ENCODE measurements at regions not wholly inside any gene's neighbourhood (a gene's known extent, or its start where the extent isn't known, plus 50 kb on each side); places are given as distances from the start of the nearest gene placed in this dataset.

DNA sequence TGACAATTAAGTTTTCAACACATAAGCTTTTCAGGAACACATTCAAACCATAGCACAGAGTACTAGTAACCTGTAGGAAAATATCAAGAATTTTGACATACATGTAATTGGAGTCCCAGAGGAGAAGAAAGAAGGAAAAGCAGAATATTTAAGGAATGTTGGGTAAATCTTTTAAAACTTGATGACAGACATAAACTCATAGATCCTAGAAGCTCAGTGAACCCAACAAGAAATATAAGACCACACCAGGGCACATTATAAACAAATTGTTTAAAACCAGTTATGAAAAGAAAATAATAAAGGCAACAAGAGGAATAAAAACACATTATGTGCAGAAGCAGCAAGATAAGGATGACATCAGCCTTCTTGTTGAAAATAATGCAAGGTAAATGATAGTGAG, 151.5 kb upstream of the ATXN1 start:
- Mint-ChIP-seq H3K4me1 (ENCODE audit: unreplicated experiment) (no peaks in the 10 kb centered on the region), H3K27me3 (ENCODE audit: unreplicated experiment) (no peaks in the 10 kb centered on the region), H3K27ac (ENCODE audit: unreplicated experiment) (no peak overlapping the region), H3K36me3 (ENCODE audit: unreplicated experiment) (peaks cover 6% of the 10 kb centered on the region), H3K4me3 (ENCODE audit: unreplicated experiment) (no peak overlapping the region), H3K9me3 (ENCODE audit: unreplicated experiment) (peaks cover 11% of the 10 kb centered on the region)
- TF ChIP-seq, protein P1, sequence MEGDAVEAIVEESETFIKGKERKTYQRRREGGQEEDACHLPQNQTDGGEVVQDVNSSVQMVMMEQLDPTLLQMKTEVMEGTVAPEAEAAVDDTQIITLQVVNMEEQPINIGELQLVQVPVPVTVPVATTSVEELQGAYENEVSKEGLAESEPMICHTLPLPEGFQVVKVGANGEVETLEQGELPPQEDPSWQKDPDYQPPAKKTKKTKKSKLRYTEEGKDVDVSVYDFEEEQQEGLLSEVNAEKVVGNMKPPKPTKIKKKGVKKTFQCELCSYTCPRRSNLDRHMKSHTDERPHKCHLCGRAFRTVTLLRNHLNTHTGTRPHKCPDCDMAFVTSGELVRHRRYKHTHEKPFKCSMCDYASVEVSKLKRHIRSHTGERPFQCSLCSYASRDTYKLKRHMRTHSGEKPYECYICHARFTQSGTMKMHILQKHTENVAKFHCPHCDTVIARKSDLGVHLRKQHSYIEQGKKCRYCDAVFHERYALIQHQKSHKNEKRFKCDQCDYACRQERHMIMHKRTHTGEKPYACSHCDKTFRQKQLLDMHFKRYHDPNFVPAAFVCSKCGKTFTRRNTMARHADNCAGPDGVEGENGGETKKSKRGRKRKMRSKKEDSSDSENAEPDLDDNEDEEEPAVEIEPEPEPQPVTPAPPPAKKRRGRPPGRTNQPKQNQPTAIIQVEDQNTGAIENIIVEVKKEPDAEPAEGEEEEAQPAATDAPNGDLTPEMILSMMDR (IDR thresholded peaks at IDR 0.05): no peak
- no peak for DNase-seq (ENCODE audit: extremely low spot score, unreplicated experiment)

DNA sequence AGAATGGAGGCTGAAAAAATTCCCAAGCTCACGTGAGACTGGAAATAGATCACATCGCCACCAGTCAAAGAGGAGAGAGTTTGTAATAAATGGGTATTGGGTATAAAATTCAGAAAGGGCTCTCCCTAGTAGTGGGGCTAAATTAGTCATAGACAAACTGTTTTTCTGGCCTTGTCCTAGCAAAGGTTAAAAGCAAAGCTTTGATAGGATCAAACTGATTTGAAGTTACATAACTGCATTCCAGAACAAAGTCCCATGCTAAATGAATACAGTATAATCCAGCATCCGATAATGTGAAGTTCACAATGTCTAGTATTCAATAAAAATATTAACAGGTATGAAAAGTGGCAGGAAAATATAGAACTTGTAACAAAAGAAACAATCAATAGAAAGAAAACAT, 149.8 kb upstream of the ATXN1 start:
- Mint-ChIP-seq H3K36me3 (ENCODE audit: unreplicated experiment) (peaks cover 6% of the 10 kb centered on the region), H3K4me1 (ENCODE audit: unreplicated experiment) (no peaks in the 10 kb centered on the region), H3K4me3 (ENCODE audit: unreplicated experiment) (no peak overlapping the region), H3K27me3 (ENCODE audit: unreplicated experiment) (peaks cover 4% of the 10 kb centered on the region), H3K27ac (ENCODE audit: unreplicated experiment) (no peak overlapping the region), H3K9me3 (ENCODE audit: unreplicated experiment) (peaks cover 11% of the 10 kb centered on the region)
- DNase-seq (ENCODE audit: extremely low spot score, unreplicated experiment): no peak
- TF ChIP-seq, protein P1 (IDR thresholded peaks at IDR 0.05): no peak

DNA sequence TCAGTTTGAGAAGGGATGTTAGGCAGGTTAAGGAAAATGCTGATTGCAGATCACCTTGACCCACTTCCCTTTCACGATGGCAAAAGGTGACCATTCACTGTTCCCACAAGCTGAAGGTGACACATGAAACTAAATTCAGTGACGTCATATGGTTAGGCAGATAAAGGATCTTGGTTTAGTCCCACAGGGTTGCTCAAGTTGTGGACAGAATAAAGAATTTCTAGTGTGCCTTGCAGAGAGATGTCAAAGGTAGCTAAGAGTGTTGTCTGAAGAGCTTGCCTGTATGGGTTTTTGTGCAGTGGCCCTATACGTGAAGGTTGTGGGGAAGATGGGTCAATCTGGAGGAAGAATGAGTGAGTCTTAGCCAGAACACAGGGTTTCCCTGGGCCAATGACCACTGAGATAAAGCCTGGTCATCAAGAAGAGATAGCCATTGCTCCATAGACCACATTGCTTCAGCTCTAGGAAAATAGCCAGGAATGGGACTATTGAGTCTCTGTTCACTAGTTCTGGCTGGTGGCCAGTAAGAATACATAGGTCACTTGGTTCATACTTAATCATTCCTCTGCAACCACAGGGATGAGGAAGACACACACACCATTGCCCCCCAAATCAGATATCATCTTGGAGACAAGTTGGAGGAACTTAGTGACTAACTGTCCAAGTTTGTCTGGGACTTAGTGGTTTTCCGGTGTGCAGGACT, 148.5 kb upstream of the ATXN1 start:
- no peak for DNase-seq (ENCODE audit: extremely low spot score, unreplicated experiment)
- Mint-ChIP-seq H3K36me3 (ENCODE audit: unreplicated experiment) (peaks cover 6% of the 10 kb centered on the region), H3K27ac (ENCODE audit: unreplicated experiment) (no peak overlapping the region), H3K4me3 (ENCODE audit: unreplicated experiment) (no peak overlapping the region), H3K4me1 (ENCODE audit: unreplicated experiment) (no peaks in the 10 kb centered on the region), H3K9me3 (ENCODE audit: unreplicated experiment) (peaks cover 11% of the 10 kb centered on the region), H3K27me3 (ENCODE audit: unreplicated experiment) (peaks cover 4% of the 10 kb centered on the region)
- TF ChIP-seq, protein P1 (IDR thresholded peaks at IDR 0.05): no peak

DNA sequence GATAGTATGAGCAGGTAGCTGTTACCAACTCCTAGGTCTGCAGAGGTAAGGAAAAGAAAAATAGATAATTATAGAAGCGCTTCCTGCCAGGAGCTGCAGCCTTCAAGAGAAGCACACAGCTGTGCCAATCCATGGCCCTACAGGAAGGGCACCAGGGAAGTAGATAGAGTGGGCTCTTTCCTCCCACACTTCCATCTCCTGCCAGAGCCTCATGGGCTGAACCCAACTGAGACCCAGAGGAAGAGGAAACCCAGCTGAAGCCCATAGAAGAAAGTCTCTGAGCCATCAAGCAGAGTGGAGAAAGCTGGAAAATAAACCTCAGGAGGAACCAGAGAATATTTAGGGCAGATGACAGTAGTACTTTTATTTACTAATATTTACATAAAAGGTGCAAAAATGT, 146.7 kb upstream of the ATXN1 start:
- Mint-ChIP-seq H3K27ac (ENCODE audit: unreplicated experiment) (no peak overlapping the region), H3K27me3 (ENCODE audit: unreplicated experiment) (peaks cover 4% of the 10 kb centered on the region), H3K4me1 (ENCODE audit: unreplicated experiment) (peaks cover 7% of the 10 kb centered on the region), H3K4me3 (ENCODE audit: unreplicated experiment) (no peak overlapping the region), H3K36me3 (ENCODE audit: unreplicated experiment) (peaks cover 3% of the 10 kb centered on the region), H3K9me3 (ENCODE audit: unreplicated experiment) (peaks cover 5% of the 10 kb centered on the region)
- no peak for DNase-seq (ENCODE audit: extremely low spot score, unreplicated experiment)
- TF ChIP-seq, protein P1 (IDR thresholded peaks at IDR 0.05): no peak

DNA sequence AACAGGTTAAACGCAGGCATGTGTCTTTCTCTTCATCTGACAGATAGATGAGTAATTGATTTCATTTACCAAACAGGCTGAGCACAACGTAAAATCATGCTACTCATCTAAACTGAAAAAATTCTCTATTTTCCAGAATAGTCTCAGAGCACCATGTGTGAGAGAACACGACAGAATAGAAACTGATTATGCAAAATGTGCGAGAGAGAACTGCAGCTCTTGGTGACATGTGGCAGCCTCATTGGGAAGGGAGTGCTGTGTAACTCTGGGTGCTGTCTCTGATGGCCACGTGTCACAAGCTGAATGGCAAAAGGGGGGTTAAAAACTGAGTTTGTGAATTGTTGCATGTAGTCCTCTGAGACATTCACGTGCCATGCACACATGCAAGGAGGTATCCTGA, 143.7 kb upstream of the ATXN1 start:
- TF ChIP-seq, protein P1 (IDR thresholded peaks at IDR 0.05): no peak
- Mint-ChIP-seq H3K27me3 (ENCODE audit: unreplicated experiment) (peaks cover 4% of the 10 kb centered on the region), H3K4me1 (ENCODE audit: unreplicated experiment) (peaks cover 18% of the 10 kb centered on the region), H3K4me3 (ENCODE audit: unreplicated experiment) (no peak overlapping the region), H3K36me3 (ENCODE audit: unreplicated experiment) (no peaks in the 10 kb centered on the region), H3K9me3 (ENCODE audit: unreplicated experiment) (no peaks in the 10 kb centered on the region), H3K27ac (ENCODE audit: unreplicated experiment) (no peak overlapping the region)
- DNase-seq (ENCODE audit: extremely low spot score, unreplicated experiment): no peak
